HepG2 (cell line): ENCODE measurements at regions not wholly inside any gene's neighbourhood (a gene's known extent, or its start where the extent isn't known, plus 50 kb on each side); places are given as distances from the start of the nearest gene placed in this dataset.

Source experiments
- ATAC-seq: fragments of 200-7000 bp; cut with Tn5 transposase; 3 replicates; pipeline ENCODE4 v1.9.1; 2020; ENCODE audit warnings: mild to moderate bottlenecking, moderate library complexity
- BruUV-seq: library from RNA; stranded (reverse); fragments of 400-500 nt; replicated peaks from 2 replicates; lab custom pipeline; 2021; lab: Mats Ljungman, UMichigan
- CTCF ChIA-PET: fragments of 300-600 bp; formaldehyde crosslinking; extraction: SDS; loops from one replicate; lab custom pipeline; 2021; ENCODE audit warnings: low total read pairs, inconsistent platforms, low intra/inter-chr PET ratio; lab: Yijun Ruan, JAX
- POLR2A ChIA-PET: fragments of 350-600 bp; sonication (Branson Sonifier 250); formaldehyde crosslinking; loops from one replicate; lab custom pipeline; 2020; ENCODE audit warnings: antibody characterized with exemption, inconsistent platforms; lab: Yijun Ruan, JAX
- DNase-seq: peaks from one replicate; pipeline ENCODE4 v3.0.0-alpha.2; 2015; ENCODE audit warnings: low spot score
- FAIRE-seq: peaks from 3 replicates; lab custom pipeline; 2011; peaks lifted over from hg19 to GRCh38; lab: Jason Lieb, UNC
- H2AFZ ChIP-seq: one replicate; pipeline ENCODE4 v1.6.1; 2011; ENCODE audit warnings: low read length, inconsistent platforms
- H3K27ac ChIP-seq: fragments of 300-600 bp; 3 replicates; pipeline ENCODE4 v1.8.0; 2011; ENCODE audit warnings: mixed run types, mild to moderate bottlenecking, mixed read lengths, low read length, inconsistent platforms; ENCODE audit not compliant: insufficient read depth; ENCODE audit errors: extremely low read length
- H3K27me3 ChIP-seq, 2 experiments: fragments of 200-600 bp in 1 of 2; 2 replicates in 1 of 2; 3 replicates in 1 of 2; pipeline versions ENCODE4 v1.6.0 to v1.8.0; 2011; ENCODE audit warnings: low read length in 2 of 2, mild to moderate bottlenecking in 2 of 2, moderate library complexity in 2 of 2, inconsistent platforms in 1 of 2; ENCODE audit not compliant: insufficient read depth in 2 of 2, control insufficient read depth in 1 of 2
- H3K36me3 ChIP-seq, 2 experiments: fragments of 200-600 bp in 1 of 2; replicated peaks in 1 of 2; 2 replicates in 1 of 2; 3 replicates in 1 of 2; pipeline versions ENCODE4 v1.5.1 to v1.8.0; 2011; ENCODE audit warnings: low read length in 2 of 2, inconsistent platforms in 1 of 2; ENCODE audit not compliant: insufficient read depth in 2 of 2, control insufficient read depth in 1 of 2
- H3K4me1 ChIP-seq: 2 replicates; pipeline ENCODE4 v1.5.1; 2012; ENCODE audit warnings: low read length, inconsistent platforms; ENCODE audit not compliant: insufficient read depth
- H3K4me2 ChIP-seq: 2 replicates; pipeline ENCODE4 v1.6.0; 2011; ENCODE audit warnings: low read depth, low read length, inconsistent platforms
- H3K4me3 ChIP-seq, 3 experiments: fragments of 200-600 bp in 1 of 3; sonication (generic), shearing (Covaris generic) in 1 of 3; replicated peaks in 1 of 3; 2 replicates each; pipeline ENCODE4 v1.5.1; 2011 to 2016; ENCODE audit warnings: low read length in 3 of 3, inconsistent platforms in 2 of 3, low read depth in 2 of 3, mild to moderate bottlenecking in 2 of 3, control low read depth in 1 of 3, mixed read lengths in 1 of 3; ENCODE audit not compliant: insufficient read depth in 1 of 3
- H3K79me2 ChIP-seq: one replicate; pipeline ENCODE4 v1.6.1; 2011; ENCODE audit warnings: low read length, inconsistent platforms; ENCODE audit not compliant: insufficient read depth
- H3K9ac ChIP-seq: 2 replicates; pipeline ENCODE4 v1.6.0; 2011; ENCODE audit warnings: mild to moderate bottlenecking, low read depth, low read length, inconsistent platforms; ENCODE audit not compliant: insufficient read depth
- H3K9me3 ChIP-seq: 2 replicates; pipeline ENCODE4 v1.5.1; 2012; ENCODE audit warnings: mild to moderate bottlenecking, low read length
- H4K20me1 ChIP-seq: 2 replicates; pipeline ENCODE4 v1.6.0; 2011; ENCODE audit warnings: inconsistent platforms, mild to moderate bottlenecking, low read length, moderate library complexity; ENCODE audit not compliant: insufficient read depth
- E2F2 ChIP-seq: sonication (generic); formaldehyde crosslinking; IDR thresholded peaks from 2 replicates; pipeline ENCODE4 v1.4.0; 2020; ENCODE audit warnings: missing genetic modification reagents, borderline replicate concordance
- E2F5 ChIP-seq: sonication (generic); formaldehyde crosslinking; conservative IDR thresholded peaks from 2 replicates; pipeline ENCODE4 v1.4.0; 2020; ENCODE audit warnings: missing genetic modification reagents
- IKZF4 ChIP-seq: sonication (generic); formaldehyde crosslinking; IDR thresholded peaks from 2 replicates; pipeline ENCODE4 v1.5.1; 2020; ENCODE audit warnings: borderline replicate concordance, mild to moderate bottlenecking, low read depth, missing genetic modification reagents; ENCODE audit errors: not compliant biosample characterization
- NCOA2 ChIP-seq: sonication (generic); formaldehyde crosslinking; IDR thresholded peaks from 2 replicates; pipeline ENCODE4 v1.8.0; 2022; ENCODE audit warnings: inconsistent platforms
- NFIC ChIP-seq: IDR thresholded peaks from 2 replicates; pipeline ENCODE4 v1.6.1; 2012; ENCODE audit warnings: mild to moderate bottlenecking, low read length, inconsistent platforms
- ZNF407 ChIP-seq: sonication (generic); formaldehyde crosslinking; IDR thresholded peaks from one replicate; pipeline ENCODE4 v1.5.1; 2020; ENCODE audit warnings: mild to moderate bottlenecking, missing genetic modification reagents; ENCODE audit errors: not compliant biosample characterization
- ZNF646 ChIP-seq: sonication (generic); formaldehyde crosslinking; IDR thresholded peaks from 2 replicates; pipeline ENCODE4 v1.9.0; 2021; ENCODE audit warnings: mild to moderate bottlenecking, missing genetic modification reagents
- WGBS: methylation state at CpG from one replicate; pipeline ENCODE4 v1.1.6; 2017; ENCODE audit warnings: low lambda C conversion rate; 5-methylcytosine and 5-hydroxymethylcytosine counted together
- in situ Hi-C: cut with HindIII; loops from 2 replicates; pipeline ENCODE4 v1.10.0; 2017; ENCODE audit warnings: low pct_unique_long_range_greater_than_20kb; ENCODE audit not compliant: extremely low pct_ligation_motif_present
- intact Hi-C: fragments of 100-400 bp; cut with micrococcal nuclease; formaldehyde crosslinking; loops from one replicate; pipeline ENCODE4 v1.10.0; 2022; ENCODE audit not compliant: unreplicated experiment

GRCh38 chr2:198309081-198309480 is 504.7 kb downstream of the PLCL1 start:
- no peak for DNase-seq
- no TSS peak for BruUV-seq
- intact Hi-C loops (no loop called here), in situ Hi-C loops (no loop called here)
- Histone ChIP-seq H3K9ac (no peak overlapping the region), H3K4me2 (no peak overlapping the region), H3K4me3 (no peak overlapping the region), H3K27ac (no peak overlapping the region), H3K79me2 (no peaks in the 10 kb centered on the region), H3K9me3 (no peaks in the 10 kb centered on the region), H3K4me1 (peaks cover 16% of the 10 kb centered on the region), H3K27me3 (peaks cover 2 to 11% of the 10 kb centered on the region in 2 experiments; a peak in 1 of 5 replicates), H4K20me1 (no peaks in the 10 kb centered on the region), H2AFZ (no peak overlapping the region), H3K36me3 (no peaks in the 10 kb centered on the region)
- FAIRE-seq: no peak
- CTCF ChIA-PET: no interaction called here
- 0% methylated on average over 1 of the region's 1 CpG for WGBS
- ATAC-seq: no peak
- POLR2A ChIA-PET: no interaction called here
- TF ChIP-seq NFIC: no peak
- no peak for TF ChIP-seq IKZF4 (CRISPR knock-in tag)
- TF ChIP-seq E2F2 (CRISPR knock-in tag): no peak
- TF ChIP-seq ZNF646 (CRISPR knock-in tag): no peak
- no peak for TF ChIP-seq NCOA2
- TF ChIP-seq E2F5 (CRISPR knock-in tag): no peak
- no peak for TF ChIP-seq ZNF407
